ENCODE measurements at regions not wholly inside any gene's neighbourhood (a gene's known extent, or its start where the extent isn't known, plus 50 kb on each side); places are given as distances from the start of the nearest gene placed in this dataset.

DNA sequence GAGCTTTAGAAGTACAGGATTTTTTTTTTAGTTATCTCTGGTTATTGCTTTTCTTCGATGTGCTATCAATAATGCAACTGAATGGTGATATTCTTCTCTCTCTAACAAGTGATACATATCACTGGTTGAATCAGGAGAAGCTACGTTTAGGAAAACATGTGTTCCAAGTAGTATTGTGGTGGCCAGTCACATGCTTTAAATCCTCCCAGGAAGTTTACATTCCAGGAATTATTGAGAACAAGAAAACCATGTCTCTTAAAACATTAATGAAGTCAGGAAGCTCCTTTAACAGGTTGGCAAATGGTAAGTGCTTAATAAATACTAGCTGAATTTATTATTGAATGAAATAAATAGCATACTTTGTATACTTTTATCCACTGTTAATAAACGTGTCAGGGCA, 371.1 kb downstream of the BCKDHB start:
- TF ChIP-seq, protein P1, sequence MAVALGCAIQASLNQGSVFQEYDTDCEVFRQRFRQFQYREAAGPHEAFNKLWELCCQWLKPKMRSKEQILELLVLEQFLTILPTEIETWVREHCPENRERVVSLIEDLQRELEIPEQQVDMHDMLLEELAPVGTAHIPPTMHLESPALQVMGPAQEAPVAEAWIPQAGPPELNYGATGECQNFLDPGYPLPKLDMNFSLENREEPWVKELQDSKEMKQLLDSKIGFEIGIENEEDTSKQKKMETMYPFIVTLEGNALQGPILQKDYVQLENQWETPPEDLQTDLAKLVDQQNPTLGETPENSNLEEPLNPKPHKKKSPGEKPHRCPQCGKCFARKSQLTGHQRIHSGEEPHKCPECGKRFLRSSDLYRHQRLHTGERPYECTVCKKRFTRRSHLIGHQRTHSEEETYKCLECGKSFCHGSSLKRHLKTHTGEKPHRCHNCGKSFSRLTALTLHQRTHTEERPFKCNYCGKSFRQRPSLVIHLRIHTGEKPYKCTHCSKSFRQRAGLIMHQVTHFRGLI (tag by site-specific recombination; IDR thresholded peaks at IDR 0.05), result no peak
- TF ChIP-seq, protein P2, sequence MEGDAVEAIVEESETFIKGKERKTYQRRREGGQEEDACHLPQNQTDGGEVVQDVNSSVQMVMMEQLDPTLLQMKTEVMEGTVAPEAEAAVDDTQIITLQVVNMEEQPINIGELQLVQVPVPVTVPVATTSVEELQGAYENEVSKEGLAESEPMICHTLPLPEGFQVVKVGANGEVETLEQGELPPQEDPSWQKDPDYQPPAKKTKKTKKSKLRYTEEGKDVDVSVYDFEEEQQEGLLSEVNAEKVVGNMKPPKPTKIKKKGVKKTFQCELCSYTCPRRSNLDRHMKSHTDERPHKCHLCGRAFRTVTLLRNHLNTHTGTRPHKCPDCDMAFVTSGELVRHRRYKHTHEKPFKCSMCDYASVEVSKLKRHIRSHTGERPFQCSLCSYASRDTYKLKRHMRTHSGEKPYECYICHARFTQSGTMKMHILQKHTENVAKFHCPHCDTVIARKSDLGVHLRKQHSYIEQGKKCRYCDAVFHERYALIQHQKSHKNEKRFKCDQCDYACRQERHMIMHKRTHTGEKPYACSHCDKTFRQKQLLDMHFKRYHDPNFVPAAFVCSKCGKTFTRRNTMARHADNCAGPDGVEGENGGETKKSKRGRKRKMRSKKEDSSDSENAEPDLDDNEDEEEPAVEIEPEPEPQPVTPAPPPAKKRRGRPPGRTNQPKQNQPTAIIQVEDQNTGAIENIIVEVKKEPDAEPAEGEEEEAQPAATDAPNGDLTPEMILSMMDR (tag by site-specific recombination; IDR thresholded peaks at IDR 0.05), result no peak
- no peak for TF ChIP-seq ZNF513 (tag by site-specific recombination; IDR thresholded peaks at IDR 0.05)
- TF ChIP-seq, protein P3, sequence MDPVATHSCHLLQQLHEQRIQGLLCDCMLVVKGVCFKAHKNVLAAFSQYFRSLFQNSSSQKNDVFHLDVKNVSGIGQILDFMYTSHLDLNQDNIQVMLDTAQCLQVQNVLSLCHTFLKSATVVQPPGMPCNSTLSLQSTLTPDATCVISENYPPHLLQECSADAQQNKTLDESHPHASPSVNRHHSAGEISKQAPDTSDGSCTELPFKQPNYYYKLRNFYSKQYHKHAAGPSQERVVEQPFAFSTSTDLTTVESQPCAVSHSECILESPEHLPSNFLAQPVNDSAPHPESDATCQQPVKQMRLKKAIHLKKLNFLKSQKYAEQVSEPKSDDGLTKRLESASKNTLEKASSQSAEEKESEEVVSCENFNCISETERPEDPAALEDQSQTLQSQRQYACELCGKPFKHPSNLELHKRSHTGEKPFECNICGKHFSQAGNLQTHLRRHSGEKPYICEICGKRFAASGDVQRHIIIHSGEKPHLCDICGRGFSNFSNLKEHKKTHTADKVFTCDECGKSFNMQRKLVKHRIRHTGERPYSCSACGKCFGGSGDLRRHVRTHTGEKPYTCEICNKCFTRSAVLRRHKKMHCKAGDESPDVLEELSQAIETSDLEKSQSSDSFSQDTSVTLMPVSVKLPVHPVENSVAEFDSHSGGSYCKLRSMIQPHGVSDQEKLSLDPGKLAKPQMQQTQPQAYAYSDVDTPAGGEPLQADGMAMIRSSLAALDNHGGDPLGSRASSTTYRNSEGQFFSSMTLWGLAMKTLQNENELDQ (tag by site-specific recombination; IDR thresholded peaks at IDR 0.05; ENCODE audit: low read depth), result no peak
